ENCODE measurements at regions not wholly inside any gene's neighbourhood (a gene's known extent, or its start where the extent isn't known, plus 50 kb on each side); places are given as distances from the start of the nearest gene placed in this dataset.

DNA sequence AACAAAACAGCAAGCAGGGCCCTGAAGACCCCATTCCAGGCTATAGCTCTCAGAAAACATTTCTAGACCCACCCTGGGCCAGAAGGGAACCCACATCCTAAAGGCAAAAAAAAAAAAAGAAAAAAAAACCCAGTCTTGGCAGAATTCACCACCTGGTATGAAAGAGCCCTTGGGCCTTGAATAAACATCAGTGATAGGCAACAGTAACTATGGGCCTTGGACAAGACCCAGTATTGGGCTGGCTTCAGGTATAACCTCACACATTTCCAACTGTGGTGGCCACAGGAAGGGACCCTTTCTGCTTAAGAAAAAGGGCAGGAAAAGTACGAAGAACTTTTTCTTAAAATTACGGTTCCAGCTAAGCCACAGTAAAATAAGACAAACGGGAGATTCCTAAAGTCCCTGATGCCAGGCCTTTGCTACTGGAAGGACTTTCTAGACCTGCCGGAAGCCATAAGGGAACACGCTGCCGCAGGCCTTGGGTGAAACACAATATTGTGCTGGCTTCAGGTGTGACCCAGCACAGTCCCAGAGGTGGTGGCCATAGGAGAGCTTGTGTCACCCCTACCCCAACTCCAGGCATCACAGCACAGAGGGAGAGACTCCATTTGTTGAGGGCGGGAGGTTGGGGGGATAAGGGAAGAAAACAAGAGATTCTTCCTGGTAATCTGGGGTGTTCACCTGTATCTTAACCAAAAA lies 505.2 kb upstream of the RGMB start:
- 89% methylated on average over 7 of the region's 7 CpGs; no CpG with 5 or more reads in 1 of the 2 experiments for WGBS, 2 experiments (ENCODE audit: extremely low coverage in 1 of 2, insufficient coverage in 1 of 2, insufficient read length in 1 of 2, insufficient replicate concordance in 2 of 2, low coverage in 1 of 2, low lambda C conversion rate in 2 of 2, missing lambda C conversion rate in 1 of 2)
- H2BK12ac ChIP-seq (ENCODE audit: low read depth, low read length) = no peak overlapping the region
- no peak overlapping the region for H2BK5ac ChIP-seq (ENCODE audit: low read depth, low read length)

More for the DNA sequence above, 505.2 kb upstream of the RGMB start:
- Histone ChIP-seq H4K91ac (replicated peaks; ENCODE audit: insufficient read length, low read length) (no peak overlapping the region), H3K79me2 (ENCODE audit: control insufficient read depth in 1 of 2, insufficient read depth in 2 of 2, low read length in 2 of 2) (no peaks in the 10 kb centered on the region), H2BK20ac (ENCODE audit: low read length) (no peak overlapping the region), H3K4me3 (ENCODE audit: extremely low read depth in 1 of 4, insufficient read depth in 2 of 4, low read depth in 3 of 4, low read length in 4 of 4) (no peak overlapping the region), H3K18ac (ENCODE audit: extremely low read depth, low read length) (no peak overlapping the region; the same call in 1 of the 2 replicates), H4K5ac (ENCODE audit: insufficient read length, low read depth, low read length) (no peak overlapping the region), H2AK5ac (ENCODE audit: low read depth, low read length) (no peak overlapping the region), H3K4me2 (ENCODE audit: insufficient read depth in 1 of 2, low read depth in 2 of 2, low read length in 2 of 2) (no peak overlapping the region), H3K9ac (replicated peaks in 1 of 4; ENCODE audit: extremely low read depth in 1 of 4, low read depth in 3 of 4, low read length in 3 of 4) (no peak overlapping the region), H3K9me3 (ENCODE audit: insufficient read depth in 2 of 2, low read depth in 1 of 2, low read length in 1 of 2) (no peaks in the 10 kb centered on the region), H3K4me1 (replicated peaks in 1 of 4; ENCODE audit: control insufficient read depth in 3 of 4, insufficient read depth in 4 of 4, low read length in 3 of 4) (peaks cover 0 to 4% (median 0%) of the 10 kb centered on the region in 4 experiments; a peak in 2 of 7 replicates), H3K4ac (replicated peaks; ENCODE audit: insufficient read length, low read depth, low read length) (no peak overlapping the region), H3K23ac (ENCODE audit: insufficient read length) (no peak overlapping the region), H3K27me3 (replicated peaks in 1 of 4; ENCODE audit: control insufficient read depth in 3 of 4, extremely low read depth in 1 of 4, insufficient read depth in 3 of 4, low read length in 3 of 4) (no peaks in the 10 kb centered on the region), H3K56ac (replicated peaks; ENCODE audit: insufficient read length, low read depth, low read length) (no peak overlapping the region), H3K27ac (ENCODE audit: low read depth, low read length) (no peak overlapping the region), H2BK15ac (ENCODE audit: low read length) (no peak overlapping the region), H4K20me1 (replicated peaks in 1 of 2; ENCODE audit: control insufficient read depth in 1 of 2, insufficient read depth in 2 of 2, low read length in 2 of 2) (no peaks in the 10 kb centered on the region), H3K79me1 (ENCODE audit: low read depth, low read length) (no peaks in the 10 kb centered on the region), H3K23me2 (ENCODE audit: low read depth, low read length) (no peaks in the 10 kb centered on the region), H3K14ac (ENCODE audit: insufficient read length) (no peak overlapping the region), H2BK120ac (replicated peaks; ENCODE audit: low read depth, low read length) (no peak overlapping the region), H3K36me3 (ENCODE audit: control insufficient read depth in 2 of 4, insufficient read depth in 4 of 4, low read length in 3 of 4) (no peaks in the 10 kb centered on the region), H4K8ac (ENCODE audit: extremely low read depth, insufficient read depth, low read length) (no peak overlapping the region), H2AFZ (ENCODE audit: low read length) (no peak overlapping the region)
- no peak for DNase-seq (ENCODE audit: low read depth in 1 of 2, low spot score in 2 of 2)
- FAIRE-seq = no peak
- ChIA-PET POLR2A (ENCODE audit: partially characterized antibody) (no interaction called here), CTCF (ENCODE audit: partially characterized antibody) (interaction anchor here (0.6 kb wide), 1 partner anchor 398 kb away, joined by 3 read pairs; no protein-coding TSS in a partner anchor)
- TF ChIP-seq MAFK (IDR thresholded peaks at IDR 0.05; ENCODE audit: low read depth, low read length) (no peak), SAP30 (IDR thresholded peaks at IDR 0.05; ENCODE audit: insufficient read depth, insufficient replicate concordance, low read length) (no peak), EP300 (IDR thresholded peaks at IDR 0.05; ENCODE audit: borderline replicate concordance in 1 of 2, low read depth in 2 of 2, low read length in 2 of 2) (no peak), BACH1 (IDR thresholded peaks at IDR 0.05; ENCODE audit: low read length) (no peak), POLR2A (IDR thresholded peaks at IDR 0.05; ENCODE audit: control extremely low read depth in 1 of 2, low read depth in 2 of 2, low read length in 2 of 2) (no peak), TEAD4 (IDR thresholded peaks at IDR 0.05; ENCODE audit: low read depth, low read length) (no peak), SIX5 (IDR thresholded peaks at IDR 0.05; ENCODE audit: low read depth, low read length) (no peak)
- TF ChIP-seq, protein P1, sequence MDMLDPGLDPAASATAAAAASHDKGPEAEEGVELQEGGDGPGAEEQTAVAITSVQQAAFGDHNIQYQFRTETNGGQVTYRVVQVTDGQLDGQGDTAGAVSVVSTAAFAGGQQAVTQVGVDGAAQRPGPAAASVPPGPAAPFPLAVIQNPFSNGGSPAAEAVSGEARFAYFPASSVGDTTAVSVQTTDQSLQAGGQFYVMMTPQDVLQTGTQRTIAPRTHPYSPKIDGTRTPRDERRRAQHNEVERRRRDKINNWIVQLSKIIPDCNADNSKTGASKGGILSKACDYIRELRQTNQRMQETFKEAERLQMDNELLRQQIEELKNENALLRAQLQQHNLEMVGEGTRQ (IDR thresholded peaks at IDR 0.05; ENCODE audit: low read length) = no peak

Data from H1 (cell line).